GM18907 (cell line): ENCODE measurements at regions not wholly inside any gene's neighbourhood (a gene's known extent, or its start where the extent isn't known, plus 50 kb on each side); places are given as distances from the start of the nearest gene placed in this dataset.

ENCODE experiments used
- ATAC-seq: cut with Tn5 transposase; IDR thresholded peaks from one replicate; pipeline ENCODE4 v1.9.1; 2021; ENCODE audit warnings: mild to moderate bottlenecking, moderate library complexity; ENCODE audit not compliant: unreplicated experiment

GRCh38 chr5:173529861-173530260, 86.6 kb downstream of the BOD1 start:
- ATAC-seq, result no peak

DNA sequence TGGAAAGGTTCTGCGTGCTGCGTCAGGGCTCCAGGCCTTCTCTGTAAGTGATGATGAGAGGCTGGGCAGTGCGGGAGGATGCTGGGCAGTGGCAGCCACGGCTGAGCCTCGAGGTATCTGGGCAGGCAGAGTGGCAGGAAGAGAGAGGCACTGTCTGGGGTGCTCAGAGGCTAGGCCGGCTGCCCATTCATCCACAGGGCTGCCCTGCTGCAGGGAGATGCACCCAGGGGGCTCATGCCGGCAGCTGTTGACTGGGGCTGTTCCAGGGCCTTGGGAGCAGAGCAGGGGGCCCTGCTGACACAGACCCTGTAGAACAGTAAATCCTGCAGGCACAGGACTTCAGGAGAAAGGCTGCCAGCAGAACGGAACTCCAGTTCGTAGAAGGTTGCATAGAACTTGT, 88.8 kb downstream of the BOD1 start:
- no peak for ATAC-seq

DNA sequence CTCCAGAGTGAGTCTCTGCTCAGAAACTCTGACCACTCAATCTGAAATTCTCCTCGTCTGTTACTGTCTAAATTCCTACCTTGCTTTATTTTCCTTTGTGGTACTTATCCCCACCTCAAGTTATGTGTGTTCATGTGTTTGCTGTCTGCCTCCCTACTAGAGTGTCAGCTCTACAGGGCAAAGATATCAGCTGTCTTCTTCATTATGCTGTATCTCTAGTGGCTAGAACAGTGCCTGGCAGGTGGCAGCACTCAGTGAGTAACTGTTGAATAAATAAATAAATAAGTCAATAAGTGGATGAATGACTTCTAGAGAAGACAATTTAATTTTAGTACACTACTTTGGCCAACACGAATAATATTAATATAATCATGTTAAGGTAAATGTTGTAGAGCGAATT, 92.3 kb downstream of the BOD1 start:
- no peak for ATAC-seq

- ATAC-seq, result no peak
Observed at GRCh38 chr5:173523388-173523787, 93.1 kb downstream of the BOD1 start.

DNA sequence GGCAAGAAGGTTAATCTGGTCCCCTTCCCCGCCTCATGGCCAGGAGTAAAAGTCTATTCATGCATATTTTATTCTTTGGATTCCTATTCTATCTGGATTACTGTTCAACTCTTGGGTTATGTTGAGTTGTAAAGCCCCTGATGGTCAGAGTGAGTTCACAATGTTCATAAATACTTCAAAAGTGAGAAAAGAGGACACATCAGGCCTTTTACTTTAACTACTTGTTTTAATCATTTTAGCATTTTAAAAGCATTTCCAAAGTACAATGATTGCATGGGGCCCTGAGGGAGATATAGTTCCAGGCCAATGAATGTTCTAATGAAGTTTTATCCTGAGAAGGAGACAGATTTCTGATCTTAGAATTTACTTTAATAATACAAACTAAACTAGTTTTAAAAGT, 93.9 kb downstream of the BOD1 start:
- ATAC-seq, result no peak

DNA sequence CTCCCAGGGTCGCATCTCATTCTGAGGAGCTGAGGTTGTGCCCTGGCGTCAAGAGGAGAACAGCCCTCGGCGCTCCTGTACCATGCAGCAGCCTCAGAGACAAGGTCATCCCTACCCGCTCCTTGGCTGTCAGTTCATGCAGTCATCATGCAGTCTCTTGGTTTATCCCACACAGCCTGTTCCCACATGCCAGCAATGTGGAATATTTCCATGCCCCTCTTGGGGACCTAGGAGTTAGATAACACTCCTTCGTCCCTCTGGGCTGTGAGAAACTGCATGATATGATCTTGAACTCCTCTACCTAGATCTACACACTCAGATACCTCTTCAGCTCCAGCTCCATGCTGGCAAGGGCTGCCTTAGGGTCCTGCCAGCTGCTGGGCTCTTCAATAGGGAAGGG, 97.6 kb downstream of the BOD1 start:
- ATAC-seq, result no peak

- no peak for ATAC-seq
Observed at GRCh38 chr5:173517648-173518047, 98.8 kb downstream of the BOD1 start.

GRCh38 chr5:173515526-173515925, 100.9 kb downstream of the BOD1 start:
- no peak for ATAC-seq

GRCh38 chr5:173514661-173515060, 101.8 kb downstream of the BOD1 start:
- ATAC-seq, result no peak

GRCh38 chr5:173513521-173513991, 102.9 kb downstream of the BOD1 start:
- ATAC-seq, result no peak

- no peak for ATAC-seq
Observed at GRCh38 chr5:173512637-173513435, 103.6 kb downstream of the BOD1 start.

- ATAC-seq, result no peak
Observed at GRCh38 chr5:173509060-173509459, 107.4 kb downstream of the BOD1 start.

- ATAC-seq, result no peak
Observed at GRCh38 chr5:173507171-173507570, 109.3 kb downstream of the BOD1 start.

GRCh38 chr5:173505634-173506033, 110.8 kb downstream of the BOD1 start:
- no peak for ATAC-seq

GRCh38 chr5:173501922-173502321, 114.5 kb downstream of the BOD1 start:
- ATAC-seq, result no peak

DNA sequence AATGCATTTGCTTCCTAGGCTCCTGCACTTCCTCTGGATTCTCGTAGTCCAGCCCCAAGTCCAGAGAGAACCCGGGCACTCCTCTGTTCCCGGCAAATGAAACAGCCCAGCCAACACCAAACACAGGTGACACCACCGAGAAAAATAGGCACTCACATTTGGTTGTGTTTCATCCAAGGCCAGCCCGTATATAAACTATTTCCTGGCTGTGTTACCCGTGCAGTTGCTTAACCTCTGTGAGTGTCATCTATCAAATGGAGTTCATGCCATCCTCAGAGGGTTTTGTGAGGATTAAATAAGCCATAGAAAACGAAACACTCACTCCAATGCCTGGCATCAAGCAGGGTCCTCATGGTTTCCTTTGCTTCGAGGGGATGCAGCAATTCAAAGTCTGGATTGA, 115.2 kb downstream of the BOD1 start:
- no peak for ATAC-seq

GRCh38 chr5:173500213-173500560, 116.3 kb downstream of the BOD1 start:
- ATAC-seq, result no peak

GRCh38 chr5:173499471-173500212, 116.8 kb downstream of the BOD1 start:
- ATAC-seq, result no peak

- no peak for ATAC-seq
Observed at GRCh38 chr5:173498739-173499470, 117.5 kb downstream of the BOD1 start.

DNA sequence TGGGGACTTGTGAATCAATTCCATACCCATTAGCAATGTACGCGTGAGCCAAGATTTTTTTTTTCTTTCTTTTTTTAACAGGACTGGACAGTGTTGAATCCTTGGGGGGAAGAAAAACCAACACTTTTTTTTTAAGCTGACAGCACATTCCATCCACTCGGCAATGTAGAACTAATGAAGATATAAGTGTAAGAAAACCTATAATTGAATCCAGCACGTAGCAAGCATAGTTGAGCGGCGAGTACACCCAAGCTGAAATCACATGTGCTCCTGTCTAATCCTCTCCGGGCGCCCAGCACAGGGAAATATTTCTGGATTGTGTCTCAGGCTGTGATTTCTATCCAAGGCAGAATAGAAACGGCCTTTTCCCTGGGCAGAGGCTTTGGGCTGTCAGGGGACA, 118.2 kb downstream of the BOD1 start:
- ATAC-seq, result no peak

DNA sequence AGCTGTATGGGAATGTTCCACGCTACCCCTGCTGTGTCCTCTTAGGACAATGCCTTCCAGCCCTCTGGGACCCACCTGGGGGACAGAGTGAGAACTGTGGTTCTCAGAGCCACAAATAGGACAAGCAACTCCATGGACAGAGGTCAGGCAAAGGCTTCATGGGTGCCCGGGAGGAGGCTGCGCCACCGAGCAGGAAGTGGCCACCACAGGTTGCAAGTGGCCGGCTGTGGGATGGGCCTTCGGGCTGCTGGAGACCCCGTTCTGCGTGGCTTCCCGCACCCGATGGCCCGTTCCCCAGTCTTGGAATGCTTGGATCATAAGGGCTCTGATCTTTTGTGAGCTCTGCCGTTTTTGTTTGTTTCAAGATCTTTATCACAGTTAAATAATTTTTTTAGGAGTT, 118.8 kb downstream of the BOD1 start:
- ATAC-seq, result no peak

DNA sequence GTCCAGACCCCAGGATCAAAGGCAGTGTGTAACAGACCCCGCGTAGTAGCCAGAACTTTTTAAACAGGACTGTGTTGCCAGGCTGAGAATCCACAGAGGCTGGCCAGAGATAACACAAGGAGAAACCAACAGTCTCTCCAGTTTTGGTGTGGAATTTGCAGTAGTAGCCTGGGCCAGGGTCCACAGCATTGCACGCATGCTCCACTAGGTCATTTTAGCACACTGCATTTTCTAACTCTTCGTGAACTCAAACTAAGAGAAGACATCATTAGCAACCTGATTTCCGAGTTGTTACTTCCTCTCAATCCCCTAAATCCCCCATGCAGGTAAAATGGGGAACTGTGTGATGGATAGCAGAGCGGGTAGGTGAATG, 119.6 kb downstream of the BOD1 start:
- ATAC-seq, result no peak
